SK-N-SH (cell line): ENCODE measurements at regions not wholly inside any gene's neighbourhood (a gene's known extent, or its start where the extent isn't known, plus 50 kb on each side); places are given as distances from the start of the nearest gene placed in this dataset.

Experiments
- ELF1 ChIP-seq: IDR thresholded peaks from 2 replicates; pipeline ENCODE4 v1.4.0; 2012
- EP300 ChIP-seq, 2 experiments: IDR thresholded peaks; 2 replicates each; pipeline versions ENCODE4 v1.4.0 to v1.6.1; 2012; ENCODE audit warnings: borderline replicate concordance in 1 of 2, low read depth in 1 of 2, low read length in 1 of 2
- EZH2phosphoT487 ChIP-seq: fragments of 200-600 bp; sonication (generic); IDR thresholded peaks from 2 replicates; pipeline ENCODE4 v1.6.1; 2017; ENCODE audit warnings: low read depth, mixed run types, mild to moderate bottlenecking, antibody characterized with exemption, moderate library complexity, borderline replicate concordance
- FOSL2 ChIP-seq: IDR thresholded peaks from 2 replicates; pipeline ENCODE4 v1.4.0; 2012; ENCODE audit warnings: low read depth, mild to moderate bottlenecking, moderate library complexity, borderline replicate concordance
- GATA2 ChIP-seq: sonication (generic); formaldehyde crosslinking; IDR thresholded peaks from 2 replicates; pipeline ENCODE4 v1.5.0; 2020; ENCODE audit warnings: mild to moderate bottlenecking, missing genetic modification reagents
- POLR2AphosphoS5 ChIP-seq: IDR thresholded peaks from 2 replicates; pipeline ENCODE4 v1.6.1; 2012; ENCODE audit warnings: low read depth, low read length
- RAD21 ChIP-seq: IDR thresholded peaks from 2 replicates; pipeline ENCODE4 v1.6.1; 2012; ENCODE audit warnings: mild to moderate bottlenecking, low read length
- RCOR1 ChIP-seq: fragments of 150-350 bp; IDR thresholded peaks from 2 replicates; pipeline ENCODE4 v1.6.1; 2017; ENCODE audit warnings: antibody characterized with exemption, low read length
- YY1 ChIP-seq: IDR thresholded peaks from 2 replicates; pipeline ENCODE4 v1.4.0; 2012; ENCODE audit warnings: low read depth, mild to moderate bottlenecking
- TF ChIP-seq, protein P1 (sequence below): fragments of 200-600 bp; sonication (generic); IDR thresholded peaks from 2 replicates; pipeline ENCODE4 v1.6.1; 2017; ENCODE audit warnings: antibody characterized with exemption, mild to moderate bottlenecking, moderate library complexity
- TF ChIP-seq, protein P2 (sequence below): fragments of 150-350 bp; IDR thresholded peaks from 2 replicates; pipeline ENCODE4 v1.6.1; 2016; ENCODE audit warnings: mild to moderate bottlenecking, low read depth, low read length
- TF ChIP-seq, protein P3 (sequence below): IDR thresholded peaks from 2 replicates; pipeline ENCODE4 v1.6.1; 2012; ENCODE audit warnings: mild to moderate bottlenecking, low read depth, low read length, moderate library complexity

DNA sequence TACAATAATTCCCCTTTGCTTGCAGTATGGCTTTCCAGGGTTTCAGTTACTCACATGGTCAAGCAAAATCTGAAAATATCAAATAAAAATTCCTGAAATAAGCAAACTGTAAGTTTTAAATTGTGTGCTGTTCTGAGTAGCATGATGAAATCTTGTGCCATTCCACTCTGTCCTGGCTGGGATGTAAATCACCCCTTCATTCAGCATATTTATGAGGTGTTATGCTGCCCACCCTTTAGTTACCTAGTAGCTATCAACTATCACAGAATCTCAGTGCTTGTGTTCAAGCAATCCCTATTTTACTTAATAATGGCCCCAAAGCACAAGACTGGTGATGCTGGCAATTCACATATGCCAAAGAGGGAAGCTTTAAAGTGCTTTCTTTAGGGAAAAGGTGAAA, 867.7 kb upstream of the NRXN1 start:
- TF ChIP-seq POLR2AphosphoS5 (no peak), FOSL2 (no peak), GATA2 (CRISPR knock-in tag) (no peak), YY1 (no peak), EP300 (IDR thresholded peaks at IDR 0.05; ENCODE audit: borderline replicate concordance in 1 of 2, low read depth in 1 of 2, low read length in 1 of 2) (no peak), RAD21 (no peak), EZH2phosphoT487 (no peak), RCOR1 (no peak), ELF1 (no peak)
- TF ChIP-seq, protein P1, sequence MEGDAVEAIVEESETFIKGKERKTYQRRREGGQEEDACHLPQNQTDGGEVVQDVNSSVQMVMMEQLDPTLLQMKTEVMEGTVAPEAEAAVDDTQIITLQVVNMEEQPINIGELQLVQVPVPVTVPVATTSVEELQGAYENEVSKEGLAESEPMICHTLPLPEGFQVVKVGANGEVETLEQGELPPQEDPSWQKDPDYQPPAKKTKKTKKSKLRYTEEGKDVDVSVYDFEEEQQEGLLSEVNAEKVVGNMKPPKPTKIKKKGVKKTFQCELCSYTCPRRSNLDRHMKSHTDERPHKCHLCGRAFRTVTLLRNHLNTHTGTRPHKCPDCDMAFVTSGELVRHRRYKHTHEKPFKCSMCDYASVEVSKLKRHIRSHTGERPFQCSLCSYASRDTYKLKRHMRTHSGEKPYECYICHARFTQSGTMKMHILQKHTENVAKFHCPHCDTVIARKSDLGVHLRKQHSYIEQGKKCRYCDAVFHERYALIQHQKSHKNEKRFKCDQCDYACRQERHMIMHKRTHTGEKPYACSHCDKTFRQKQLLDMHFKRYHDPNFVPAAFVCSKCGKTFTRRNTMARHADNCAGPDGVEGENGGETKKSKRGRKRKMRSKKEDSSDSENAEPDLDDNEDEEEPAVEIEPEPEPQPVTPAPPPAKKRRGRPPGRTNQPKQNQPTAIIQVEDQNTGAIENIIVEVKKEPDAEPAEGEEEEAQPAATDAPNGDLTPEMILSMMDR, result no peak
- TF ChIP-seq, protein P2, sequence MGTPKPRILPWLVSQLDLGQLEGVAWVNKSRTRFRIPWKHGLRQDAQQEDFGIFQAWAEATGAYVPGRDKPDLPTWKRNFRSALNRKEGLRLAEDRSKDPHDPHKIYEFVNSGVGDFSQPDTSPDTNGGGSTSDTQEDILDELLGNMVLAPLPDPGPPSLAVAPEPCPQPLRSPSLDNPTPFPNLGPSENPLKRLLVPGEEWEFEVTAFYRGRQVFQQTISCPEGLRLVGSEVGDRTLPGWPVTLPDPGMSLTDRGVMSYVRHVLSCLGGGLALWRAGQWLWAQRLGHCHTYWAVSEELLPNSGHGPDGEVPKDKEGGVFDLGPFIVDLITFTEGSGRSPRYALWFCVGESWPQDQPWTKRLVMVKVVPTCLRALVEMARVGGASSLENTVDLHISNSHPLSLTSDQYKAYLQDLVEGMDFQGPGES, result no peak
- TF ChIP-seq, protein P3, sequence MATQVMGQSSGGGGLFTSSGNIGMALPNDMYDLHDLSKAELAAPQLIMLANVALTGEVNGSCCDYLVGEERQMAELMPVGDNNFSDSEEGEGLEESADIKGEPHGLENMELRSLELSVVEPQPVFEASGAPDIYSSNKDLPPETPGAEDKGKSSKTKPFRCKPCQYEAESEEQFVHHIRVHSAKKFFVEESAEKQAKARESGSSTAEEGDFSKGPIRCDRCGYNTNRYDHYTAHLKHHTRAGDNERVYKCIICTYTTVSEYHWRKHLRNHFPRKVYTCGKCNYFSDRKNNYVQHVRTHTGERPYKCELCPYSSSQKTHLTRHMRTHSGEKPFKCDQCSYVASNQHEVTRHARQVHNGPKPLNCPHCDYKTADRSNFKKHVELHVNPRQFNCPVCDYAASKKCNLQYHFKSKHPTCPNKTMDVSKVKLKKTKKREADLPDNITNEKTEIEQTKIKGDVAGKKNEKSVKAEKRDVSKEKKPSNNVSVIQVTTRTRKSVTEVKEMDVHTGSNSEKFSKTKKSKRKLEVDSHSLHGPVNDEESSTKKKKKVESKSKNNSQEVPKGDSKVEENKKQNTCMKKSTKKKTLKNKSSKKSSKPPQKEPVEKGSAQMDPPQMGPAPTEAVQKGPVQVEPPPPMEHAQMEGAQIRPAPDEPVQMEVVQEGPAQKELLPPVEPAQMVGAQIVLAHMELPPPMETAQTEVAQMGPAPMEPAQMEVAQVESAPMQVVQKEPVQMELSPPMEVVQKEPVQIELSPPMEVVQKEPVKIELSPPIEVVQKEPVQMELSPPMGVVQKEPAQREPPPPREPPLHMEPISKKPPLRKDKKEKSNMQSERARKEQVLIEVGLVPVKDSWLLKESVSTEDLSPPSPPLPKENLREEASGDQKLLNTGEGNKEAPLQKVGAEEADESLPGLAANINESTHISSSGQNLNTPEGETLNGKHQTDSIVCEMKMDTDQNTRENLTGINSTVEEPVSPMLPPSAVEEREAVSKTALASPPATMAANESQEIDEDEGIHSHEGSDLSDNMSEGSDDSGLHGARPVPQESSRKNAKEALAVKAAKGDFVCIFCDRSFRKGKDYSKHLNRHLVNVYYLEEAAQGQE, result no peak
